SK-N-SH treated with all-trans-retinoic acid at 6 μM for 48 hours (cell line): ENCODE measurements at regions not wholly inside any gene's neighbourhood (a gene's known extent, or its start where the extent isn't known, plus 50 kb on each side); places are given as distances from the start of the nearest gene placed in this dataset.

Experiments
- ATAC-seq: fragments of 200-7000 bp; cut with Tn5 transposase; 3 replicates; pipeline ENCODE4 v1.9.1; 2020; ENCODE audit warnings: mild to moderate bottlenecking, moderate library complexity
- ARNTL ChIP-seq: fragments of 450-650 bp; formaldehyde crosslinking; IDR thresholded peaks from 2 replicates; pipeline ENCODE4 v1.5.0; 2020; ENCODE audit warnings: low read depth, mild to moderate bottlenecking, moderate library complexity, borderline replicate concordance
- BACH2 ChIP-seq: fragments of 250-450 bp; sonication (Bioruptor Pico); IDR thresholded peaks from 2 replicates; pipeline ENCODE4 v1.9.0; 2021; ENCODE audit warnings: mild to moderate bottlenecking, borderline replicate concordance
- CSDC2 ChIP-seq: fragments of 250-450 bp; sonication (Bioruptor Pico); IDR thresholded peaks from 2 replicates; pipeline ENCODE4 v1.5.0; 2020; ENCODE audit warnings: mild to moderate bottlenecking, moderate library complexity
- CSRNP3 ChIP-seq: fragments of 250-450 bp; sonication (Bioruptor Pico); IDR thresholded peaks from 2 replicates; pipeline ENCODE4 v1.5.1; 2021; ENCODE audit warnings: mild to moderate bottlenecking, moderate library complexity
- ESRRG ChIP-seq: fragments of 250-450 bp; sonication (Bioruptor Pico); IDR thresholded peaks from 2 replicates; pipeline ENCODE4 v1.6.1; 2021; ENCODE audit warnings: mild to moderate bottlenecking
- GLIS3 ChIP-seq: fragments of 250-450 bp; sonication (Bioruptor Pico); IDR thresholded peaks from 2 replicates; pipeline ENCODE4 v1.5.0; 2020; ENCODE audit warnings: mild to moderate bottlenecking, moderate library complexity
- ISL1 ChIP-seq: fragments of 250-450 bp; sonication (Bioruptor Pico); IDR thresholded peaks from 2 replicates; pipeline ENCODE4 v2.1.2; 2022; ENCODE audit warnings: mild to moderate bottlenecking, moderate library complexity
- OSR1 ChIP-seq: fragments of 250-450 bp; sonication (Bioruptor Pico); IDR thresholded peaks from 2 replicates; pipeline ENCODE4 v1.8.0; 2022; ENCODE audit warnings: moderate library complexity, mild to moderate bottlenecking, inconsistent platforms
- PPARA ChIP-seq: fragments of 250-450 bp; sonication (Bioruptor Pico); IDR thresholded peaks from 2 replicates; pipeline ENCODE4 v1.5.0; 2020; ENCODE audit warnings: mild to moderate bottlenecking, borderline replicate concordance
- RARB ChIP-seq: fragments of 250-450 bp; sonication (Bioruptor Pico); IDR thresholded peaks from 2 replicates; pipeline ENCODE4 v1.8.0; 2021; ENCODE audit warnings: mild to moderate bottlenecking, moderate library complexity
- SNAI2 ChIP-seq: fragments of 250-450 bp; sonication (Bioruptor Pico); IDR thresholded peaks from 2 replicates; pipeline ENCODE4 v1.5.0; 2020; ENCODE audit warnings: mild to moderate bottlenecking, moderate library complexity
- TCF4 ChIP-seq: fragments of 250-450 bp; sonication (Bioruptor Pico); IDR thresholded peaks from 2 replicates; pipeline ENCODE4 v1.8.0; 2021; ENCODE audit warnings: mild to moderate bottlenecking, moderate library complexity, borderline replicate concordance
- TOX ChIP-seq: fragments of 250-450 bp; sonication (Bioruptor Pico); IDR thresholded peaks from 2 replicates; pipeline ENCODE4 v1.8.0; 2021; ENCODE audit warnings: mild to moderate bottlenecking, moderate library complexity, borderline replicate concordance
- ZC3H10 ChIP-seq: fragments of 250-450 bp; sonication (Bioruptor Pico); IDR thresholded peaks from 2 replicates; pipeline ENCODE4 v1.5.1; 2021; ENCODE audit warnings: mild to moderate bottlenecking, moderate library complexity
- ZFP3 ChIP-seq: fragments of 250-450 bp; sonication (Bioruptor Pico); IDR thresholded peaks from 2 replicates; pipeline ENCODE4 v1.5.0; 2020; ENCODE audit warnings: mild to moderate bottlenecking, moderate library complexity
- ZFP30 ChIP-seq: fragments of 450-650 bp; formaldehyde crosslinking; IDR thresholded peaks from 2 replicates; pipeline ENCODE4 v1.5.0; 2022; ENCODE audit warnings: mild to moderate bottlenecking, moderate library complexity
- ZNF565 ChIP-seq: fragments of 450-650 bp; formaldehyde crosslinking; conservative IDR thresholded peaks from 2 replicates; pipeline ENCODE4 v1.5.0; 2020; ENCODE audit warnings: low read depth, mild to moderate bottlenecking, moderate library complexity
- ZNF70 ChIP-seq: fragments of 450-650 bp; formaldehyde crosslinking; IDR thresholded peaks from 2 replicates; pipeline ENCODE4 v1.5.0; 2020; ENCODE audit warnings: mild to moderate bottlenecking, moderate library complexity
- TF ChIP-seq, protein P1 (sequence below): fragments of 250-450 bp; sonication (Bioruptor Pico); IDR thresholded peaks from 2 replicates; pipeline ENCODE4 v1.8.0; 2021; ENCODE audit warnings: low read depth, mild to moderate bottlenecking, moderate library complexity, borderline replicate concordance
- TF ChIP-seq, protein P2 (sequence below): fragments of 250-450 bp; sonication (Bioruptor Pico); IDR thresholded peaks from 2 replicates; pipeline ENCODE4 v1.8.0; 2020; ENCODE audit warnings: mild to moderate bottlenecking, moderate library complexity, borderline replicate concordance
- TF ChIP-seq, protein P3 (sequence below): fragments of 250-450 bp; sonication (Bioruptor Pico); IDR thresholded peaks from 2 replicates; pipeline ENCODE4 v1.5.1; 2020; ENCODE audit warnings: low read depth, mild to moderate bottlenecking, moderate library complexity
- TF ChIP-seq, protein P4 (sequence below): fragments of 250-450 bp; sonication (Bioruptor Pico); IDR thresholded peaks from 2 replicates; pipeline ENCODE4 v1.5.0; 2020; ENCODE audit warnings: mild to moderate bottlenecking, moderate library complexity

GRCh38 chr10:77700086-77700485, 62.5 kb upstream of the KCNMA1 start (continued):
- TF ChIP-seq, protein P1, sequence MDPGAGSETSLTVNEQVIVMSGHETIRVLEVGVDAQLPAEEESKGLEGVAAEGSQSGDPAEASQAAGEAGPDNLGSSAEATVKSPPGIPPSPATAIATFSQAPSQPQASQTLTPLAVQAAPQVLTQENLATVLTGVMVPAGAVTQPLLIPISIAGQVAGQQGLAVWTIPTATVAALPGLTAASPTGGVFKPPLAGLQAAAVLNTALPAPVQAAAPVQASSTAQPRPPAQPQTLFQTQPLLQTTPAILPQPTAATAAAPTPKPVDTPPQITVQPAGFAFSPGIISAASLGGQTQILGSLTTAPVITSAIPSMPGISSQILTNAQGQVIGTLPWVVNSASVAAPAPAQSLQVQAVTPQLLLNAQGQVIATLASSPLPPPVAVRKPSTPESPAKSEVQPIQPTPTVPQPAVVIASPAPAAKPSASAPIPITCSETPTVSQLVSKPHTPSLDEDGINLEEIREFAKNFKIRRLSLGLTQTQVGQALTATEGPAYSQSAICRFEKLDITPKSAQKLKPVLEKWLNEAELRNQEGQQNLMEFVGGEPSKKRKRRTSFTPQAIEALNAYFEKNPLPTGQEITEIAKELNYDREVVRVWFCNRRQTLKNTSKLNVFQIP (CRISPR knock-in tag): no peak
- TF ChIP-seq OSR1 (no peak), ZFP30 (no peak), SNAI2 (CRISPR knock-in tag) (no peak), RARB (CRISPR knock-in tag) (no peak), GLIS3 (no peak), ARNTL (CRISPR knock-in tag) (no peak), TOX (no peak)
- TF ChIP-seq, protein P2, sequence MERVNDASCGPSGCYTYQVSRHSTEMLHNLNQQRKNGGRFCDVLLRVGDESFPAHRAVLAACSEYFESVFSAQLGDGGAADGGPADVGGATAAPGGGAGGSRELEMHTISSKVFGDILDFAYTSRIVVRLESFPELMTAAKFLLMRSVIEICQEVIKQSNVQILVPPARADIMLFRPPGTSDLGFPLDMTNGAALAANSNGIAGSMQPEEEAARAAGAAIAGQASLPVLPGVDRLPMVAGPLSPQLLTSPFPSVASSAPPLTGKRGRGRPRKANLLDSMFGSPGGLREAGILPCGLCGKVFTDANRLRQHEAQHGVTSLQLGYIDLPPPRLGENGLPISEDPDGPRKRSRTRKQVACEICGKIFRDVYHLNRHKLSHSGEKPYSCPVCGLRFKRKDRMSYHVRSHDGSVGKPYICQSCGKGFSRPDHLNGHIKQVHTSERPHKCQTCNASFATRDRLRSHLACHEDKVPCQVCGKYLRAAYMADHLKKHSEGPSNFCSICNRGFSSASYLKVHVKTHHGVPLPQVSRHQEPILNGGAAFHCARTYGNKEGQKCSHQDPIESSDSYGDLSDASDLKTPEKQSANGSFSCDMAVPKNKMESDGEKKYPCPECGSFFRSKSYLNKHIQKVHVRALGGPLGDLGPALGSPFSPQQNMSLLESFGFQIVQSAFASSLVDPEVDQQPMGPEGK (CRISPR knock-in tag): no peak

GRCh38 chr10:77699080-77699645, 61.6 kb upstream of the KCNMA1 start:
- no peak for ATAC-seq
- TF ChIP-seq ZFP3 (CRISPR knock-in tag): peak; percentile 64; the same call in 1 of the 2 replicates
- TF ChIP-seq BACH2 (CRISPR knock-in tag): no peak

DNA sequence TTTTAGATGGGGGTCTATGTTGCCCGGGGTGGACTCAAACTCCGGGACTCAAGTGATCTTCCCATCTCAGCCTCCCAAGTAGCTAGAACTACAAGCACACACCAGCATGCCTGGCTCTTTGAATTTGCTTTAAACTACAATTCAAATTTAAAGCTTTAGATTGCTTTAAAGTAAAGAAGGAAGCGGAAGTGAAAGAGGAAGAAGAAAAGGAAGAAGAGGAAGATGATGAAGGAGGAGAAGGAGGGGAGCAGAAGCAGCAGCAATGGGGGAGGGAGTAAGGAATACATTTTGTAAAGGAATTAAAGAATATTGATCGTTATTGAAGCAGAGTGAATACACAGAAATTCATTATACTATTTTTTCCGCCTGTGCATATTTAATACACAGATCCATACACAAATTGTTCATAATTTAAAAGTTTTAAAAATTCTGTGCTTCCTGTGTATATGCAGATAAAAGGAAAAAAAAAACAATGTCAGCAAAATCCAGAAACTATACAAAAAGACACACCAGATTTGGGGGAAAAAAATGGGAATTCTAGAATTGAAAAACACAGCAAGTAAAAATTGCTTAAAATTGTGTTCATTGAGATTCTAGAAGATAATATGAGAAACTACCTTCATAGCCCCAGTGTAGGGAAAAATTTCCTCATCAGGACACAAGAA, 60.8 kb upstream of the KCNMA1 start:
- no peak for ATAC-seq
- TF ChIP-seq, protein P3, sequence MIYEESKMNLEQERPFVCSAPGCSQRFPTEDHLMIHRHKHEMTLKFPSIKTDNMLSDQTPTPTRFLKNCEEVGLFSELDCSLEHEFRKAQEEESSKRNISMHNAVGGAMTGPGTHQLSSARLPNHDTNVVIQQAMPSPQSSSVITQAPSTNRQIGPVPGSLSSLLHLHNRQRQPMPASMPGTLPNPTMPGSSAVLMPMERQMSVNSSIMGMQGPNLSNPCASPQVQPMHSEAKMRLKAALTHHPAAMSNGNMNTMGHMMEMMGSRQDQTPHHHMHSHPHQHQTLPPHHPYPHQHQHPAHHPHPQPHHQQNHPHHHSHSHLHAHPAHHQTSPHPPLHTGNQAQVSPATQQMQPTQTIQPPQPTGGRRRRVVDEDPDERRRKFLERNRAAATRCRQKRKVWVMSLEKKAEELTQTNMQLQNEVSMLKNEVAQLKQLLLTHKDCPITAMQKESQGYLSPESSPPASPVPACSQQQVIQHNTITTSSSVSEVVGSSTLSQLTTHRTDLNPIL (CRISPR knock-in tag): no peak
- no peak for TF ChIP-seq OSR1
- TF ChIP-seq ZC3H10 (CRISPR knock-in tag): no peak
- TF ChIP-seq SNAI2 (CRISPR knock-in tag): no peak
- TF ChIP-seq PPARA (CRISPR knock-in tag): no peak
- TF ChIP-seq RARB (CRISPR knock-in tag): no peak
- TF ChIP-seq, protein P4, sequence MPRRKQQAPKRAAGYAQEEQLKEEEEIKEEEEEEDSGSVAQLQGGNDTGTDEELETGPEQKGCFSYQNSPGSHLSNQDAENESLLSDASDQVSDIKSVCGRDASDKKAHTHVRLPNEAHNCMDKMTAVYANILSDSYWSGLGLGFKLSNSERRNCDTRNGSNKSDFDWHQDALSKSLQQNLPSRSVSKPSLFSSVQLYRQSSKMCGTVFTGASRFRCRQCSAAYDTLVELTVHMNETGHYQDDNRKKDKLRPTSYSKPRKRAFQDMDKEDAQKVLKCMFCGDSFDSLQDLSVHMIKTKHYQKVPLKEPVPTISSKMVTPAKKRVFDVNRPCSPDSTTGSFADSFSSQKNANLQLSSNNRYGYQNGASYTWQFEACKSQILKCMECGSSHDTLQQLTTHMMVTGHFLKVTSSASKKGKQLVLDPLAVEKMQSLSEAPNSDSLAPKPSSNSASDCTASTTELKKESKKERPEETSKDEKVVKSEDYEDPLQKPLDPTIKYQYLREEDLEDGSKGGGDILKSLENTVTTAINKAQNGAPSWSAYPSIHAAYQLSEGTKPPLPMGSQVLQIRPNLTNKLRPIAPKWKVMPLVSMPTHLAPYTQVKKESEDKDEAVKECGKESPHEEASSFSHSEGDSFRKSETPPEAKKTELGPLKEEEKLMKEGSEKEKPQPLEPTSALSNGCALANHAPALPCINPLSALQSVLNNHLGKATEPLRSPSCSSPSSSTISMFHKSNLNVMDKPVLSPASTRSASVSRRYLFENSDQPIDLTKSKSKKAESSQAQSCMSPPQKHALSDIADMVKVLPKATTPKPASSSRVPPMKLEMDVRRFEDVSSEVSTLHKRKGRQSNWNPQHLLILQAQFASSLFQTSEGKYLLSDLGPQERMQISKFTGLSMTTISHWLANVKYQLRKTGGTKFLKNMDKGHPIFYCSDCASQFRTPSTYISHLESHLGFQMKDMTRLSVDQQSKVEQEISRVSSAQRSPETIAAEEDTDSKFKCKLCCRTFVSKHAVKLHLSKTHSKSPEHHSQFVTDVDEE (CRISPR knock-in tag): no peak
- no peak for TF ChIP-seq TOX
- TF ChIP-seq, all 23 proteins: peak for 0

- no peak for ATAC-seq
- TF ChIP-seq, protein P1 (CRISPR knock-in tag): no peak
- TF ChIP-seq RARB (CRISPR knock-in tag): no peak
- TF ChIP-seq TCF4 (CRISPR knock-in tag): no peak
- no peak for TF ChIP-seq CSDC2 (CRISPR knock-in tag)
- no peak for TF ChIP-seq ESRRG (CRISPR knock-in tag)
- TF ChIP-seq TOX: no peak
- TF ChIP-seq GLIS3: no peak
- TF ChIP-seq, protein P3 (CRISPR knock-in tag): no peak
- TF ChIP-seq ZNF565 (CRISPR knock-in tag): no peak
- no peak for TF ChIP-seq ZFP30
- no peak for TF ChIP-seq ZFP3 (CRISPR knock-in tag)
- TF ChIP-seq ISL1: no peak
- TF ChIP-seq CSRNP3 (CRISPR knock-in tag): no peak
- TF ChIP-seq ARNTL (CRISPR knock-in tag): no peak
- TF ChIP-seq BACH2 (CRISPR knock-in tag): no peak
- no peak for TF ChIP-seq ZNF70 (CRISPR knock-in tag)
- no peak for TF ChIP-seq SNAI2 (CRISPR knock-in tag)
Observed at GRCh38 chr10:77696584-77696983, 59.0 kb upstream of the KCNMA1 start.
